GM18870 (cell line): ENCODE measurements at regions not wholly inside any gene's neighbourhood (a gene's known extent, or its start where the extent isn't known, plus 50 kb on each side); places are given as distances from the start of the nearest gene placed in this dataset.

Source experiments
- ATAC-seq: cut with Tn5 transposase; IDR thresholded peaks from one replicate; pipeline ENCODE4 v1.9.1; 2021; ENCODE audit warnings: moderate library complexity; ENCODE audit not compliant: unreplicated experiment

DNA sequence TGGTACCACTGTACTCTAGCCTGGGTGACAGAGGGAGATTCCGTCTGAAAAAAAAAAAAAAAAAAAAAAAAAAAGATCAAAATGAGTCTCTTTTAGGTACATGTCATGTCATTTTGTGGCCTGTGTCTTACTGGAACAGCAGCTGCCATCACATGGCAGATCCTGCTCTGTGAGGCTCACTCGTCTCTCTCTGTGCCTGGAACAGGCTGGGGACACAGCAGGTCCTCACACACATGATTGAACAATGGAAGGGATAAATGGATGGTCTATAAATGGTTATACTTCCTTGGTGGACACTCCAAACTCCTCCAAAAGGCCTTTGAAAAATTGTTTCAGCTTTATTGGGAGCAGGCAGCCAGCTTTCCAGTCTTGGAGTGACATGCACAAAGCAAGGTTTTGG lies 236.2 kb upstream of the COPS8 start:
- ATAC-seq: no peak

DNA sequence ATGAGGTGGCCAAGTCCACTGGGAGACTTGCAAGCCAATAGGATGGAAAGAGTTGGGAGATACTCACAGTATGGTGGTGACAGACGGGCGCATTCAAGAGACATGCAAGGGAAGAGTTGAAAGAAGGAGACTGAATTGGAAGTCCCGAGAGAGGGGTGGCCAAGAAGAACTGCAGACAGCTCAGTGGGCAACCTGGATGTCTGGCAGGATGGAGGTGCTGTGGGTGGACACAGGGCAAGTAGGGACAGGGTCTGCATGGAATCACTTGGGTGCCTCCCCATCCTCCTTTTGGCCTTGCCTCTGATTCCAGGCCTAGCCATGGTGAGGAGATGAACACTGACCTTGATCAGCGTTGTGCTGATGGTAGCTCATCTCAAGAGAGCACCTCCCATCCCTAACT lies 235.7 kb upstream of the COPS8 start:
- no peak for ATAC-seq

DNA sequence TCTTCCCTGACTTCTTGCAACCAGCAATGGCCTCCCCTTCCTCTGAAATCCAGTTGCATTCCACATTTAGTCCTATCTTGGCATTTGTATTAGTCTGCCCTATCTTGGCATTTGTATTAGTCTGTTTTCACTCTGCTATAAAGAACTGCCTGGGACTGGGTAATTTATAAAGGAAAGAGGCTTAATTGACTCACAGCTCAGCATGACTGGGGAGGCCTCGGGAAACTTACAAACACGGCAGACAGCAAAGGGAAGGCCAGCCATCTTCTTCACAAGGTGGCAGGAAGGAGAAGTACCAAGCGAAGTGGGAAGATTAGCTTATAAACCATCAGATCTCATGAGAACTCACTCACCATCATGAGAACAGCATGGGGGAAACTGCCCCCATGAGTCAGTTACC lies 234.5 kb upstream of the COPS8 start:
- no peak for ATAC-seq

DNA sequence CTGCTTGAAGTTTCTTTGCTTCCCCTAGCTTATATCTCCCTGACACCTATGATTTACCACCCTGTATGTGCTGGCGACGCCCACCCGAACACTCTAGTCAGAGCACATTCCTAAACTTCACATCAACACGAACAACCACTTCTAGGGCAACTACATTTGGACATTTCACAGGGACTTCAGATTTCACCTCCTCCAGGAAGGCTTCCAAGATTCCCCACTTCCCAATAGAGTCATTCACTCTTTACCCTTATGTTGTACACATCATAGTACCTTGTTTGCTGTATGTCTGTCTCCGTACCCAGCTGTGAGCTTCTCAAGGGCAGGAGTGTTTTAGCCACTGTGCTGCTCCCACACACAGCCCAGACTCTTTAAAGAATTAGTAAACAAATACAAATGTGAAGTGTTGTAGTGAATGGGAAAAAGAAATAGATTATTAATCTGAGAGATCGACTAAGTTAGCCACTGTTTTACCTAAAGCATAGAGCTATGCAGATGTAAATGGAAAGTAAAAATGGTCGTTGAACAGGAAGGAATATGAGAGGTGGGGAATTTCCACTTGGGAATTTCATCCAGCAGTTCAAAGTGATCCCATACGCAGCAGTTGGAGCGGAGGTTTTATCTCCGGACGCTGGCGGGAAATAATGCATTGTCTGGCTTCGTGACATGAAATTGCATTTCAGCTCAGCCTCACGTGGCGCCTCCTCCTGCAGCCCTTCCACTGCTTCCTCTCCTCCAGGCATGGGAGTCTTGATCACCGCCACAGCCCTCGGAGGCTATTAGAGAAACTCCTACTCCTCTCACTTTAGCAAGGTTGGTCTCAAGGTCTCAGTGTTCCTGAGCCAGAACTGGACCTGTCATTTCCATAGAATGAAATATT lies 233.4 kb upstream of the COPS8 start:
- ATAC-seq: no peak

DNA sequence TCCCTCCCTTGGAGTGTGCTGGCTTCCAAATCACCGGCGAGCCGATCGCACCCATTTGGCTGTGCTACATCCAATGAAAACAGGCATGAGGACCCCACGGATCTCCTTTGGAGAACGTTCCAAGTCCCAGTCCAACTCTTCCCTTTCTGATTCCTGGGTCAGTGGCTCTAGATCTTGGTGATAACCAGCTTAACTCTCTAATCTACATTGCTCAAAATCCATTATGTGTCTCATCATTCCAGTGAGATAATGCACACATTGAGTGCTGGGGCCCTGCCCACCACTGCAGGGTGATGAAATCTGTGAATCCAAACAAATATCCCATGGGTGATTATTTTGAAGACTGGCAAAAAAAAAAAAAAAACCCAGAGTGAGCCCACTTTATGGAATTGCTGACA lies 232.7 kb upstream of the COPS8 start:
- ATAC-seq: no peak

DNA sequence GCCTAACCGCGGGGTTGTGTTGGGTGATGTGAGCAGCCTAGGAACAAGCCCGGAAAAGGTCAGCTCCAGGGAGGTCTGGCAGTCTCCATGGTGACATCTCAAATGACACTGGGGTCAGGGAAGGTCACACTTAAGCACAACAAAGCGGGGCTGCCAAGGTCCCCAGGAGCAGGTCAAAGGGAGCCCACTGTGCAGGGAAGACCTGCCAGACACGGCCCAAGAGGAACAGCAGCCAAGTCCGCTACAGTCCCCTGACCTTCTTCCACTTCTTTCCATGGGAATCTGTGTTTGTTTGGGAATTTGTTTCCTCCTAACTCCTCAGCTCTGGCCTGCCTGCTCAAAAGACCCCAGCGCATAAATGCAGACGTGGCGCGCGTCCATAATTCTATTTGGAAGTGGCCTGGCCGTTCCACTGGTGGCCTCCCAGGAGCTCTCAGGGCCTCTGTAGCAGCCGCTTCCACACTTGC lies 232.1 kb upstream of the COPS8 start:
- ATAC-seq: no peak

DNA sequence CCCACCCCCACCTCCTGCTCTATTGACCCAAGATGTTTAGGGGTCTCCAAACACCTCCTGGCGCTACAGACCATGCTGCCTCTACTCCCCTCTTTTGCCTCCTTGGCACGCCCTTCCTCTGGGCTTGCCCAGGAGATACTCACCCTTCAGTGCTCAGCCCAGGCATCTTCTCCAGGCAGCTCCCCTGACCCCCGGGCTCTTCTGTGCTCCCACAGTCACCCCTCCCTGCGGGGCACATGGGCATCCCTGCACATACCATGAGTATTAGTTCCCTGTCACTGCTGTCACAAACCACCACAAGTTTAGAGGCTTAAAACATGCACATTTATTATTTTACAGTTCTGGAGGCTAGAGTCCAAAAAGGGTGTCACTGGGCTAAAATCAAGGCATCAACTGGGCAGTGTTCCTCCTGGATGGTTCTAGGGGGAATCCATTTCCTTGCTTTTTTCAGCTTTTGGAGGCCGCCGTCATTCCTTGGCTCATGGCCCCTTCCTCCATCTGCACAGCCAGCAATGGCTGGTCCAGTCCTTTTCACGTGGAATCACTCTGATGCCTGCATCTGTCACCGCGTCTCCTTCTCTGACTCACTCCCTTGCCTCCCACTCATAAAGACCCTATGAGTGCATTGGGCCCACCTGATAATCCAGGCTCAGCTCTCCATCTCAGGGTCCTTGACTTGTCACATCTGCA lies 230.4 kb upstream of the COPS8 start:
- no peak for ATAC-seq

DNA sequence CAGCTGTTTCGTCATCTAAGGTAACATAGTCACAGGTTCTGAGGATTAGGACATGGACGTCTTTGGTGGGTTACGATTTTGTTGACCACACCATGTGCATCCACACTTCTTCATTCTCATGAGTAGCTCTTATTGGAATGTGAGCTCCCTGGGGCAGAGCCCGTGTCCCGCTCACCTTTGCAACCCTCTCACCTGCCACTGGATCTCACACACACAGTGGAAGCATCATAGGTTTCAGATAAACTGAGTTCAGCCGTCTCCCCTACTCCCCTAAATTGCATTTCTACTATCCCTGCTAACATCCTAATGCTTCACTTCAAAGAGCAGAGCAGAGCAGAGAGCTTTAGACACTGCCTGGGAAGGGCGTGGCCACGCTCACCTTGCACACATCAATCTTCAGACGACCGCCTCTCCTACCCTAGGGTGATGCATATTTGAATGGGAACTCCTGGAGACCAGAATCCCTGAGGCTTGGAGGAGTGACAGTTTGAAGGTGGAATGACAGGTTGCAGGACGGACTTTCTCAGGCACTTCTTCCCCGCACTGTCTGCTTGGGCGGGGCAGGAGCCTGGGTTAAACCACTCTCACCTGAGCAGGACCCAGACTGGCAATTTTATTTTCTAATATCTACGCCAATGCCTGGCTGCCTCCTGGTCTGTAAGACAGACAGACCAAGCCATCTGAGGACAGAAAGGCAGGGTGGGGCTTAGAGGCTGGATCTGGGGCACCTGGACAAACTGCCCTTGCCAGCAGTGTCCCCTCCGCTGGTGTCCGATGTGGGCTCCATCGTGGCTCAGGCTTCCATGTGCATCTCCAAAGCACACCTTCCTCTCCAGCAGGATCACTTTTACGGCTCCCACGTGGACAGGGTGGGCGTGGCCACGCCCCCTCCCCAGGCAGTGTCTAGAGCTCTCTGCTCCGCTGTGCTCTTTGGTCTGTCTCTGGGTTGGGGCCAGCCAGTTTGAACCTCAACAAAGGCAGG lies 229.5 kb upstream of the COPS8 start:
- no peak for ATAC-seq

DNA sequence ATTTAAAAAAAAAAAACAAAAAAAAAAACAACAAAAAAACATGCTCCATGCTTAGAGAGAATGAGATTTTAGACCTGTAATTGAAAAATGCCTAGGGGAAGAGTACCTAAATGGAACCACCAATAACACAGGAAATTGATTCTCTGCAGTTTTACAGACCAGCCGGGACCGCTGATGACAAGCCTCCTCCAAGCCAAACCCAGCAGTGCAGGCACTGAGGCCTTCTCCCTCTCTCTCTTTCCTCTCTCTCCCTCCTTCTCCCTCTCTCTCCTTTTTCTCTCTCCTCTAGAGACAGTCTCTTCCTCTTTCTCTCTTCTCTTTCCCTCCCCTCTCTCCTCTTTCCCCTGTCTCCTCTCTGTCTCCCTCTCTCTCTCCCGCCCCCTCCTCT lies 228.8 kb upstream of the COPS8 start:
- no peak for ATAC-seq

DNA sequence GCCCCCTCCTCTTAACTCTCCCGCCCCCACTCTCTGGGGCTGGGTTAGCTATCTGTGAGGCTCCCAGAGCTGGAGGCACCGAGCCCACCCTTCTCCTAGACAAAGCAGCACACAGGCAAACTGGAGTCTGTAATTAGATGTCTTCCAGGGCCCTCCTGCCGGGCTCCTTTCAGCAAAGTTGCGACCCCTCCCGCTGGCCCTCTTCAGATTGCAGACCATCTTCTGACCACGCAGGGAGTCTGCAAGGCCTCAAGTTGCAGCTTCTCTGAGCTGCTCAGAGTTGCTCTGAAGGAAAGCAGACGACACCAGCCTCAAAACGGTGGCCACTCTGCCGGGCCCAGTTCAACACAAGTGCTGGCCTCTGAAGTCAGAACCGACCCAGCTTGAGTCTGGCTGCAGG lies 228.4 kb upstream of the COPS8 start:
- ATAC-seq: no peak

DNA sequence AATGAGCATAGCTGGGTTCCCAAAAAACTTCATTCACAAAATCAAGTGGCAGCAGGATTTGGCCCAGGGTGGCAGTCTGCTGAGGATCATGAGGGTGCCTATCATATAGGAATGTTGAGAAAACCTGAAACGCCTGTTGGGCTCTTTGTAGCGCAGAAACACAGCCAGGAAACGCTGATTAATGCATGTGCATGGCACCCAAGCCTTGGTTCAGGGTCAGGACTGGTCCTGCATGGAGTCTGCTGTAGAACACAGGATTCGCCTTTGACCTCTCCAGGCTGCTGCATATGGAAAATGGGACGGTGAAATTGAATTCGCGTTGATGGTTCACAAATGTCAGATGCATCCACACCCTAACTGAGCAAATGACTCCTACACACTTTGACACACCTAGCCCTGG lies 227.9 kb upstream of the COPS8 start:
- ATAC-seq: no peak

DNA sequence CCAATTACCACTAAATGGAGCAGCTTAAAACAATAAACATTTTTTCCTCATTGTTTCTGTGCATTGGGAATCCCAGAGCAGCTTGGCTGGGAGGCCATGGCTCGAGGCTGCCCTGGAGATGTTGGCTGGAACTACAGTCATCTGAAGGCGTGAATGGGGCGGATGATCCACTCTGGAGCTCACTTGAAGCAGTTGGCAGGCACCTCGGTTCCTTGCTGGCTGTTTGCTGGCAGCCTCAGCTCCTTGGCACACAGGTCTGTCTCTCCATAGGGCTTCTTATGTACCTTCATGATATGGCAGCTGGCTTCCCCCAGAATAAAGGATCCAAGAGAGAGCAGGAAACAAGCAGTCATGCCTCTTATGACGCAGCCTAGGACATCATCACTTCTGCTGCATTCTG lies 227.0 kb upstream of the COPS8 start:
- no peak for ATAC-seq

DNA sequence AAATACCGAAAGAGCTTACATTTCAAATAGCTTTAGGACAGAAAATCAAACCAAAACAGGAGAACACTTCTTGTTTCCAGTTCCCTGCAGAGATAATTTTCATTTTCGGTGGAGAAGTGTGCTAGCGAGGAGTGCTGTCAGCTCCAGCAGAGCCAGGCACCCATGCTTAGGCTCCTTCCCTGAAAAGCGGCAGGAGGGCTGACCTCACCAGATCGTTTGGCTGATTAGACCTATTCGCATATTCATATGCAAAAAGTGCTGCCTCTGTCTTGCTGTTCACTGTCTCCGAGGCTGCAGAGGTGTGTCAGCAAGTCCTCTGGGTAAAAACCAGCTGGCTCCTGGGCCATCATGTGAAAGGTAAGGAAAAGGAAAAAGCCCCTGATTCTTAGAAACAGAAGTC lies 225.8 kb upstream of the COPS8 start:
- no peak for ATAC-seq

DNA sequence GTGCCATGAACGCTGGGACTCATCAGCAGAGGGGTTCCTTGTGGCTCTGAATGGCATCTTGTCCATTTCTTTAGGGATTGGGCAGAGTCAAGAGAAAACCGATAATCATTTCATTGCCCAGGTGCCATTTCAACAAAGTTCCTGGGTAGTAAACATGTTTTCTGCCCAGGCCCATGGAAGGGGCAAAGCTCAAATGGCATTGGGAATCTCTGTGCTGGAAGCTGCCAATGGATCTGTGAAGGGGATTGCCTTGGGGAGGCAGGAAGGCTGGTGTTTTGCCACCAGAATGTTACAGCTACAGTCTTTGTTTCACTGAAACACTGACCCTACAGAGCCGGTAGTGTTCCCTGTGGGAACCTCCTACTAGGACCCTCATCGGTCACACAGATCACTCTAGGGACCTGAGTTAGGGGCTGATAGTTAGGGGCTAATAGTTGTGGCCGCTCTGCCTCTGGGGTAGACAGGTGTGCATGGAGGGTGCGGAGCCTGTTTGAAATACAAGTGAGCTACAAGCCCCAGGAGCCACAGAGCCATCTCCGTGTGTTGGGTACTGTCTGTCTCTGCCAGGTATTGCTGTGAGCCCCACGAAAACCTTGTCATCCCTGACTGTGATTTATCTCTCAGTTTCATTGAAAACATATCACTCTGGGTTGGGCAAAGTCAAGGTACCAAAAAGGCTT lies 224.4 kb upstream of the COPS8 start:
- ATAC-seq: no peak

DNA sequence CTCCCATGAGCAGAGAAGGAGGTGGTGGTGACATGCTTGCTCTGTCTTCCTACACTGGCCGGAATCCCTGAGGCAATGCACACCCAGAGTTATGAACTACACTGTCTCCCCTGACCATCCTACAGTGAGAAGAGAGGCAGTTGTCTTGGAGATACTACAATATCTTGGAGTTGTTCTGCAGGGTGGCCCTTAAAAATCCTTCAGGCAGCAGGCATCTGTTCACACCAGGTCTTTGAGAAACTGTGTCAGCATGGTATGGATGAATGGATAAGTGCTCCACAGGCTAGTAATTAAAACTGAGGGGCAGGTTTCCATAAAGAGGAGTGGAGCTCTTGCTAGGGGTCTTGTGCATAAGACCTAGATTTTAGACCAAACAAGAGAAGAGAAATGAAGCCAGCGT lies 223.7 kb upstream of the COPS8 start:
- no peak for ATAC-seq

DNA sequence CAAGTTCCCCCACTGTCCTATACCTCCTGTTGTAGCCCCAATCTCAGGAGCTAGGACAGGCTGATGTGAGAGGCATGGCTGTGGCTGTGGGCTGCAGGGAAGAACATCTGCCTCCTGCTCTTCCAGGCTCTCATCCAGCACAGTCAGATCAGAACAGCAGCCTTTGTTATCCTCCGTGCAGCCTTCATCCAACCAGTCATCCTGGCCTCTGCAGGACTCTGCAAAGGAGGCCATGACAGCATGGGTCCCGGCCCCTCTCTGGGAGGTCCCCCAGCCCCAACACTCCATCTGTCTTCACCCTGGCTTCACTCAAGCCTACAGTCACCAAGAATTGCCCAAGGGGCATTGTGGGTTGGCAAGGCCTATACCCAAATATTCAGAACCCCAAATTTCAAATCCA lies 223.2 kb upstream of the COPS8 start:
- ATAC-seq: no peak

DNA sequence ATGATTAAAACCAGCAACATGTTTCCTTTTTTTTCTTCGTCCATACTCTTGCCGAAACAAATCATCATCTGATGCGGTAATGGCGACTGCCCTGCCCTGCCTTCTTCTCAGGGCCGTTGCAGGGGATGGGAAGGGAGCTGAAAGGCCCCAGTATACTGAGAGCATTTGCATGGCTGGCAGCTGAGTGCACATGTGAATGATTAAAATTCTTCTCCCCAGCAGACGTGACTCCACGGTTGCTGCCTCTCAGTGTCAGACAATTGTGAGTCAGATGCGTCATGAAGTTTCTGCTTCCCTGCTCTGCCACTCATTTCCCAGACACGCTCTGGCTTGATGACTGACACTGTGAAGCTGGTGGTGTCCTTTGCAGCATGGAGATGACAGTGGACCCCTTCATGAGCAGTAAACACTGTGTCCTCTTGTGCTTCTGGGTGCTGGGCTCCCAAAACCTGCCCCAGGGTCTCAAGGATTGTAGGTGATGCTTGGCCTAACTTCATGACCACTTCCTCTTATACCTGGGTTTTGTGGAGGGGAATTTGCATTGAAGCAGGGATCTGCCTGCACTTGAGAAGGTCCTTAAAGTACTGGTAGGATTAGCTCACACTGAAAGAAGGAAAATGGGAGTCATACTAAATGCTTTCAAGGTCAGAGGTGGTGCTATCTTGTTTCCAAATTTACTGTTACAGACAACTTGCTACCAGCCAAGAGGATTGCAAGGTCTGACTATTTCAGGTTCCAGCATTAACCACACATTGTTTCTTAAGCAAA lies 222.5 kb upstream of the COPS8 start:
- no peak for ATAC-seq

DNA sequence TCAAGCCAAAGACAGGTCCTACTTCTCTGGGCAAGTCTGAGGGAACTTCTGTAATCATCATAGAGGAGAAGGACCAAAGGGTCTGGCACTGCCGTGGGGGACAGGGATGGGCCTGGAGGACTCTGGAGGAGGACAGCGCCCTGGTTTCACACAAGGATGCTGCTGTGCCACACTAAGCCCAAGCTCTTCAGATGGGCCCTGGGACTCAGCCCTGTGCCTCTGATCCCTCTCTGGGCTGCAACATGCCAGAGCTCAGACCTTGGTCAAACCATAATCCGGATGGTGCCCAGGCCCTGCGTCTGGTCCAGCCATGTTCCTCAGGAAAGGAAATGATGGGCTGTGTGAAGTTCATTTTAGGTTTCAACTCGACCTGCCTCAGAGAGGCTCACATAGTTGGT lies 222.0 kb upstream of the COPS8 start:
- no peak for ATAC-seq

DNA sequence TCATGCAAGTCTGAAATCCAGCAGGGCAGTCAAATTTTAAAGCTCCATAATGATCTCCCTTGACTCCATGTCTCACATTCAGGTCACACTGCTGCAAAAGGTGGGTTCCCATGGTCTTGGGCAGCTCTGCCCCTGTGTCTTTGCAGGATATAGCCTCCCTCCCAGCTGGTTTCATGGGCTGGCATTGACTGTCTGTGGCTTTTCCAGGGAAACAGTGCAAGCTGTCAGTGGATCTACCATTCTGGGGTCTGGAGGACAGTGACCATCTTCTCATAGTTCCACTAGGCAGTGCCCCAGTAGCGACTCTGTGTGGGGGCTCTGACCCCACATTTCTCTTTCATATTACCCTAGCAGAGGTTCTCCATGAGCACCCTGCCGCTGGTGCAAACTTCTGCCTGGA lies 220.6 kb upstream of the COPS8 start:
- ATAC-seq: no peak
